AG09309 (cell line): ENCODE measurements at regions not wholly inside any gene's neighbourhood (a gene's known extent, or its start where the extent isn't known, plus 50 kb on each side); places are given as distances from the start of the nearest gene placed in this dataset.

ENCODE experiments used
- DNase-seq: peaks from one replicate; pipeline ENCODE4 v3.0.0-alpha.2; 2010; ENCODE audit warnings: low read depth
- H3K4me3 ChIP-seq: 2 replicates; pipeline ENCODE4 v1.5.1; 2011; ENCODE audit warnings: mild to moderate bottlenecking, low read depth, low read length, moderate library complexity; ENCODE audit not compliant: control insufficient read depth
- CTCF ChIP-seq: IDR thresholded peaks from 2 replicates; pipeline ENCODE4 v1.5.1; 2011; ENCODE audit warnings: mild to moderate bottlenecking, low read depth, low read length, inconsistent platforms; ENCODE audit not compliant: insufficient read depth, control insufficient read depth; ENCODE audit errors: missing control alignments

DNA sequence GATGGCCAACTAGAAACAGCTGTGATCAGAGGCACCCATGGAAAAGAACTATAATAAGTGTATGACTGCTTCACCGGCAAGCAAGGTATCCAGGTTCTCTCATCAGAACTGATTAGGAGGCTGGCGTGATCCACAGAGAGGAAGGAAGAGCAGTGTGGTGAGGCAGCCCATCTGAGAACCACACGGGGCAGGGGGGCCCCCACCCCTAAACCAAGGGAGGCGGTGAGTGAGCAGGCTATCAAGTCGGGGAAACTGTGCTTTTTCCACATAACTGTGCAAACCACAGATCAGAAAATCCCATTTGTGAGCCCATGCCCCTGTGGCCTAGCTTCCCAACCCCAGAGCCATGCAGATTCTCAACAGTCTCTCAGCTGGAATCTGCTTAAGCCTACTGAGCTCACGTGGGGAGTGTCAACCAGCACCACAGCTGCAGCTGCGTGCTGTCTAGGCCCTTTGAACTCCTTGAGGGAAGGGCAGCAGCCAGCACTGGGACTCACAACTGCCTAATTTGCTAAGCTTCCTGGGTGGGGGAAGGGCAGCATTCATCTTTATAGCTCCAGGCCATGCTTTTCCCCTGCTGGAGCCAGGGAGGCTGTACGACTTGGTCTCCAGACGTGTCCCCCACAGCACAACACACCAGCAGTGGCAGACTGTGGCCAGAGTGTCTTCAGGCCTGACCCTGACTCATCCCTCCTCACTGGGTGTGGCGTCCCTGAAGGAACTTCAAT lies 444.4 kb upstream of the ATP2B1 start:
- DNase-seq = no peak
- no peak overlapping the region for H3K4me3 ChIP-seq
- TF ChIP-seq CTCF = no peak

DNA sequence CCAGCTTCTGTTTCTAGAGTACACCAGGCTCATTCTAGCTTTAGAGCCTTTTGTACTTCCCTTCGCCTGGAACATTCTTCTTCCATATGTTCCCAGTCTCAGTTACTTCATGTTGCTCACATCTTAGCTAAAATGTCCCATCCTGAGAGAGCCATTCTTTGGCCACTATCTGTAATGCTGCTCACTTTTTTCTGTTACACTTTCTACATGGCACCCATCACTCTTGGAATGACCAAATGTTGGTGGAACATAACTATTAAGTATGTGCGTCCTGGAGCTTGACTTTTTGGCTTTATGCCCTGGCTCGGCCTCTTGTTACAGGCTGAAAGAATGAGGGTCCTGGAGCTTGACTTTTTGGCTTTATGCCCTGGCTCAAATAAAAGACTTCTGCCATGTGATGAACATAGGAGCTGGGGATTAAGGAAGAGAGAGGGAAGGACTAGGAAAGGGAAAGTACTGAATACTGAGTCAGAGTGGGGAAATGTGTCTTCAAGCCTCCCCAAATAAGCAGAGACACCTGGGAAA lies 442.9 kb upstream of the ATP2B1 start:
- no peak for DNase-seq
- TF ChIP-seq CTCF = no peak
- no peak overlapping the region for H3K4me3 ChIP-seq

DNA sequence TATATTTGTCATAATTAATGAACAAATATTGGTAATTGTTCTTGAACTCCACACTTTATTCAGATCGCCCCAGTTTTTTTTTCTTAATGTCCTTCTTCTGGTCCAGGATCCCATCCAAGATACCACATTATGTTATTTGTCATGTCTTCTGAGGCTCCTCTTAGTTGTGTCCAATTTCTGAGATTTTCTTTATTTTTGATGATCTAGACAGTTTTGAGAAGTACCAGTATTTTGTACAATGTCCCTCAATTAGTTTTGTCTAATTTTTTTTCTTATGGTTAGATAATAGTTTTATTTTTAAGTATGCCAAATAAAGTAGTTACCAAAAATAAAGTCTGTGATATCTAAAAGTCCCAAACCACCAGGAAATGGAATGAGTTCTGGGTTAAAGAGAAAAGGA lies 440.8 kb upstream of the ATP2B1 start:
- no peak overlapping the region for H3K4me3 ChIP-seq
- no peak for TF ChIP-seq CTCF
- DNase-seq = no peak

GRCh38 chr12:90129366-90130030 lies 420.9 kb upstream of the ATP2B1 start:
- DNase-seq = no peak
- H3K4me3 ChIP-seq = no peak overlapping the region
- TF ChIP-seq CTCF = no peak

DNA sequence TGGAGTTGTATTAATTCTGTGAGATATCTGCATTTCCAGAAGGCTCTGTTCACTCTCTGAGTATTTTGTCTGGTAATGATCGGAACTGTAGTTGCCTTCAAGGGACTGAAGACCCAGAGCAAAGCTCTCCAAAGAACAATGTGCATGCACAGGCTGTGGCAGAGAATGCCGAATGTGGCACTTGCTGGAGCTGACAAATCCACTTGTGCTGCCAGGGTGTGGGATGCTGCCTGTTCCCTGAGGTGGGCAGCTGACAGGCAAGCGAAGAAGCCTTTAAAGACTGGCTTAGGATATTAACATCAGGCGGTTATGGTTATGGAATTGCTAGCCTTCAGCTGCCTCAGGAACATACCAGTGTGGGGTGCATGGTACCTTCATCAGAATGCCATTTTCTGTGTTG lies 419.9 kb upstream of the ATP2B1 start:
- DNase-seq = no peak
- TF ChIP-seq CTCF = no peak
- H3K4me3 ChIP-seq = no peak overlapping the region

DNA sequence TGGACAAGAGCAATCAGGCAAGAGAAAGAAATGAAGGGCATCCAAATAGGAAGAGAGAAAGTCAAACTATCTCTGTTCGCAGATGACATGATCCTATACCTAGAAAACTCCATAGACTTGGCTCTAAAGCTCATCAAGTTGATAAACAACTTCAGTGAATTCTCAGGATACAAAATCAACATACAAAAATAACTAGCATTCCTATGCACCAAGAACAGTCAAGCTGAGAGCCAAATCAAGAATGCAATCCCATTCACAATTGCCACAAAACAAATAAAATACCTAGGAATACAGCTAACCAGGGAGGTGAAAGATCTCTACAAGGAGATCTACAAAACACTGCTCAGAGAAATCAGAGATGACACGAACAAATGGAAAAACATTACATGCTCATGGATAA lies 417.5 kb upstream of the ATP2B1 start:
- TF ChIP-seq CTCF = no peak
- H3K4me3 ChIP-seq = no peak overlapping the region
- no peak for DNase-seq

DNA sequence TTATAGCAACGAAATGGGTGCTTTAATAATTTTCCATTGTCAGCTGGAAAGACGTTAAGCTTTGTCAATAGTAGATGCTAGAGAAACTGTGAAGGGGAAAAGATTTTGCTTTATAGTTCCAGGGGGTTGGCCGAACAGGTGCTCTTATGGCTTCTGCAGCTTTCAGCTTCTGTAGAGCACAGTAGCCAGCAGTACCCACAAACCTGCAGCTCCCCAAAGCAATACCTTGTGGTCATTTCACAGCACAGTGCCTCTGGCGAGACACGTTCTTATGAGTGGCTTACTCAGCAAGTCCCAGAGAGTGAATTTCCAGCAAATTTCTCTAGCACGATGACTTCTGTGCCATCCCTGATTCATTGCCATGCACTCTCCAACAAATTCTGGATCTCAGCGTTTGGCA lies 416.3 kb upstream of the ATP2B1 start:
- H3K4me3 ChIP-seq = no peak overlapping the region
- no peak for TF ChIP-seq CTCF
- DNase-seq = no peak
